Fibroblast of villous mesenchyme (primary cell): ENCODE measurements at regions not wholly inside any gene's neighbourhood (a gene's known extent, or its start where the extent isn't known, plus 50 kb on each side); places are given as distances from the start of the nearest gene placed in this dataset.
"Not testable (repeated sequence)": the region's sequence is repeated elsewhere in the genome, so short reads cannot be mapped to it uniquely, and the experiment has no call there.

Experiments
- DNase-seq: peaks from one replicate; pipeline ENCODE4 v3.0.0-alpha.2; 2010; ENCODE audit warnings: low read depth
- H3K4me3 ChIP-seq: 2 replicates; pipeline ENCODE4 v1.5.1; 2011; ENCODE audit warnings: low read depth, mild to moderate bottlenecking, low read length
- CTCF ChIP-seq: IDR thresholded peaks from 2 replicates; pipeline ENCODE4 v1.5.1; 2012; ENCODE audit warnings: low read depth, mild to moderate bottlenecking, low read length; ENCODE audit not compliant: insufficient read depth

GRCh38 chr7:29679963-29680362, 116.3 kb downstream of the PRR15 start:
- not testable (repeated sequence) for H3K4me3 ChIP-seq, DNase-seq

- not testable (repeated sequence) for H3K4me3 ChIP-seq, DNase-seq
Observed at GRCh38 chr7:29680601-29681000, 117.0 kb downstream of the PRR15 start.

- H3K4me3 ChIP-seq = peak overlapping the region; percentile 63
- peak; percentile 3 for DNase-seq
Observed at GRCh38 chr7:29684151-29684786, 120.6 kb downstream of the PRR15 start.

- DNase-seq = peak; percentile 57
Observed at GRCh38 chr7:29684787-29685650, 121.3 kb upstream of the WIPF3 start.

GRCh38 chr7:29685651-29686271, 120.5 kb upstream of the WIPF3 start:
- DNase-seq = not testable (repeated sequence)
- H3K4me3 ChIP-seq = peak overlapping the region; percentile 63

More at GRCh38 chr7:29684787-29685650, 121.3 kb upstream of the WIPF3 start:
- TF ChIP-seq CTCF = no peak
- H3K4me3 ChIP-seq = peak overlapping the region; percentile 63

- DNase-seq, H3K4me3 ChIP-seq: not testable (repeated sequence)
Observed at GRCh38 chr7:29690510-29690909, 115.8 kb upstream of the WIPF3 start.

GRCh38 chr7:29696402-29696801, 109.9 kb upstream of the WIPF3 start:
- H3K4me3 ChIP-seq, DNase-seq: not testable (repeated sequence)

- H3K4me3 ChIP-seq, DNase-seq: not testable (repeated sequence)
Observed at GRCh38 chr7:29699723-29700122, 106.6 kb upstream of the WIPF3 start.

GRCh38 chr7:29701540-29701939, 104.8 kb upstream of the WIPF3 start:
- H3K4me3 ChIP-seq, DNase-seq: not testable (repeated sequence)

- DNase-seq, H3K4me3 ChIP-seq: not testable (repeated sequence)
Observed at GRCh38 chr7:29703830-29704229, 102.5 kb upstream of the WIPF3 start.

- not testable (repeated sequence) for H3K4me3 ChIP-seq, DNase-seq
Observed at GRCh38 chr7:29709002-29709401, 97.3 kb upstream of the WIPF3 start.

- H3K4me3 ChIP-seq = not testable (repeated sequence)
- DNase-seq = peak; percentile 91
Observed at GRCh38 chr7:29723127-29723526, 83.2 kb upstream of the WIPF3 start.

- DNase-seq = peak; percentile 22
- no peak for TF ChIP-seq CTCF
- no peak overlapping the region for H3K4me3 ChIP-seq
Observed at GRCh38 chr7:29723599-29723998, 82.7 kb upstream of the WIPF3 start.

GRCh38 chr7:29729534-29730165, 76.7 kb upstream of the WIPF3 start:
- not testable (repeated sequence) for H3K4me3 ChIP-seq
- DNase-seq = peak; percentile 0
